HG02763 (cell line): ENCODE measurements at regions not wholly inside any gene's neighbourhood (a gene's known extent, or its start where the extent isn't known, plus 50 kb on each side); places are given as distances from the start of the nearest gene placed in this dataset.
A peak's percentile ranks its signal among the peaks of the same experiment; 100 is the strongest.

Experiments
- ATAC-seq: cut with Tn5 transposase; IDR thresholded peaks from one replicate; pipeline ENCODE4 v1.9.1; 2021; ENCODE audit warnings: mild to moderate bottlenecking, moderate library complexity; ENCODE audit not compliant: unreplicated experiment

GRCh38 chr6:14274016-14274415 is 156.4 kb downstream of the CD83 start:
- no peak for ATAC-seq

- no peak for ATAC-seq
Measured at GRCh38 chr6:14274546-14275492, 157.2 kb downstream of the CD83 start.

DNA sequence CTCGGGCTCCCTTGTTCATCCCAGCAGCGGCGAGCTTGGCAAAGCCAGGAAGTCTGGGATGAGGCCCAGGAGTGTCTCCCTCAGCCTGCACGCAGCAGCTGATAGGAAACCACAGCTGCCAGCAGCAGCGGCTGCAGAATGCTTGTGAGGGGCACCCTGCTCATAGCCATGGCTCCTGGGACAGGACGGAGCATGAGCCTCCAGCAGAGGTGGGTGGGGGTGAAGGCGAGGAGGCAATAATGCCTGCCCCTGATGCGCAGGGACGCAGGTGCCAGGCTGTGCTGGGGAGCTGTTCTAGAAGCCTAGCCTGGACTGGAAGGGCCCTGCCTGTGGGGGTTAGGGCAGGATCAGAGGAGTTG is 157.9 kb downstream of the CD83 start:
- no peak for ATAC-seq

- no peak for ATAC-seq
Measured at GRCh38 chr6:14276071-14276470, 158.5 kb downstream of the CD83 start.

- peak; percentile 84 for ATAC-seq
Measured at GRCh38 chr6:14276667-14277404, 159.3 kb downstream of the CD83 start.

GRCh38 chr6:14277405-14277930 is 159.9 kb downstream of the CD83 start:
- ATAC-seq = peak; percentile 27

- ATAC-seq = no peak
Measured at GRCh38 chr6:14278006-14278405, 160.4 kb downstream of the CD83 start.

DNA sequence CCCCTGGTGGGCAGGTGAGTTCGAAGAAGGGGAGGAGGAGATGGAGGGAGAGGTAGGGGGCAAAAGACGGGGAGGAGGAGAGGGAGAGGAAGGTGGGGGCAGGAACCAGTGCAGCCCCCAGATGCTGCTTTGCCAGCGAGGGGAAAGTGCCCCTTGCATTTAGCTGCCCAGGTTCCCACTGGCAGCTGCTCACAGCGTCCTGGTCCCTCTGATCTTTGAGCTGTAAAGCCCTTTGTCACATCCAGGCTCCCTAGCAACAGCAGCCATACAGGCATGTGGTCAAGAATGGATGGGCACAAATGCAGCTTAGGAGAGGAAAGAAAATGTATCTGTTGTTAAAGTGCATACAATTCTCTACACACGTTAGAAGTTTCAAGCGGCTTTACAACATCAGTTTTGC is 160.9 kb downstream of the CD83 start:
- no peak for ATAC-seq

DNA sequence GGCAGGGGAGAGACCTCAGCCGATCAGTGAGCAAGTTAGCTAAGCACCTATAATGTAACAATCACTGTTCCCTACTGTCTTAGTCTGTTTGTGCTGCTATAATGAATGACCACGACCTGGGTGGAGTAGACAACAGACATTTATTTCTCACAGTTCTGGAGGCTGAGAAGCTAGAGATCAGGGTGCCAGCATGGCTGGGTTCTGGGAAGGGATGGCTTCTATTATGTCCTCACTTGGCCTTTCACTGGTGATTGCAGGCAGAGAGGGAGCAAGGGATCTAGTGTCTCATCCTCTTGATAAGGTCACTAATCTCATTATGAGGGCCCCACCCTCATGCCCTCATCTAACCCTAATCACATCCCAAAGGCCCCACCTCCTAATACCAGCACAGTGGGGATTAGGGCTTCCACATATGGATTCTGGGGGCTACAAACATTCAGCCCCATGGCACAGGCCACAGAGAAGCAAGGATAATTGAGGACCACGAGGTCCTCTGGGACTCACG is 162.5 kb downstream of the CD83 start:
- ATAC-seq = no peak

DNA sequence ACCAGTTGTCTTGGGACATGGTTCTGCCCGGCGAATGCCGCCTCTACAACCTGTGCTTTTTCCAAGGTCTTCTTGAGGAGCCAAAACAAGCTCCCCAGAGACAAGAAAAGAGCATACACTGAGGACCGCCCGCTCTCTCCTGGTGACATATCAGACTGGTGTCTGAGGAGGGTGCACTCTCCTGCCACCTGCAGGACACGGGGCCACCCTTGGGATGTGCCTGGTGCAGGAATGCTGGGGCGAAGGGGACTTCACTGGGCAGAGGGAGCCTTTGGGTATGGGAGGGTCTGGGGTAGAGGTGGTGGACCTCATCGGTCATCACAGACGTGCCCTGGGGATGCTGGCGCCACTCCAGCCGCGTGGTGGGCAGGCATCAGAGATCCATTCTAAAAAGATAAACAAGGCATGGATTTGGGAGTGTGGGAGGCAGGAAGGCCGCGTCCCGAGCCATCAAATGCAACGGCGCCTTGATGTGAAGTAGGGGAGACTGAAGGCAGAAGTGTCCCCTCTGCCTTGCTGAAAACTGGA is 163.3 kb downstream of the CD83 start:
- ATAC-seq = no peak

DNA sequence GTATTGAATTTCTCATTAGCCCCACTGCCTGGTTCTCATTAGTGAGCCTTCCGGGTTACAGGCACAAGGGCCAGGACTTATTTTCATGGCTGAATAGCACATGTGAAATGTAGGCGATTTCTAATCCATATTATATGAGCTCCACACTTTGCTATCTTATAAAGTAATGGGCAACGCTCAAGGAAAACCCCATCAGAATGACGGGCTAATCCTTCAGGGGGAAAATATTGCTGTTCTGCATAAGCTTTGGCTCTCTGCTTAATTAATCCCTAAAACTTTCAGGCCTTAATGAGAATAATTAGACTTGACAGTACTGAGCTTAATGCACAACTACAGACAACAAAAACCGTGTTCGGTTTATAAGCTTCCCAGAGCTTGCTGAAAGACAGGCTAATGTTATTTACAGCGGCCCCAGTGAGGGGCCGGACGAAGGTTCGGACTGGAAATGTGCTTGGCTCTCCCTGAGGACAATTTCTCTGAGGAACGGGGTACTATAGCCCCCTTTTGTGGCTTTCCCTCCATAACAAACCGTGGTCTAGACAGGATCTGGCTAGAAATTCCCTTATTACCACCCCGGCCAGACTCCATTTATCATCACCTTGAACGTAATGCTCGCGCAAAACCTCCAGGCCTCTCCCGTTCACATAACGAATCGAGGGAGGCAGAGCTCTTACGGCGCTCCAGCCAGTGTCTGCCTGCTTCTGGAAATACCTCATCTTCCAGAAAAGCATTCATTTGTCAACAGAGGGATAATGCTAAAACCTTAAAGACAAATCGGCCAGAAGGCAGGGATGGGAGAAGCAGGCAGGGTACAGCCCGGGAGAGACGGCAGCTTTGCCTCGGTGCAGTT is 164.5 kb downstream of the CD83 start:
- no peak for ATAC-seq

DNA sequence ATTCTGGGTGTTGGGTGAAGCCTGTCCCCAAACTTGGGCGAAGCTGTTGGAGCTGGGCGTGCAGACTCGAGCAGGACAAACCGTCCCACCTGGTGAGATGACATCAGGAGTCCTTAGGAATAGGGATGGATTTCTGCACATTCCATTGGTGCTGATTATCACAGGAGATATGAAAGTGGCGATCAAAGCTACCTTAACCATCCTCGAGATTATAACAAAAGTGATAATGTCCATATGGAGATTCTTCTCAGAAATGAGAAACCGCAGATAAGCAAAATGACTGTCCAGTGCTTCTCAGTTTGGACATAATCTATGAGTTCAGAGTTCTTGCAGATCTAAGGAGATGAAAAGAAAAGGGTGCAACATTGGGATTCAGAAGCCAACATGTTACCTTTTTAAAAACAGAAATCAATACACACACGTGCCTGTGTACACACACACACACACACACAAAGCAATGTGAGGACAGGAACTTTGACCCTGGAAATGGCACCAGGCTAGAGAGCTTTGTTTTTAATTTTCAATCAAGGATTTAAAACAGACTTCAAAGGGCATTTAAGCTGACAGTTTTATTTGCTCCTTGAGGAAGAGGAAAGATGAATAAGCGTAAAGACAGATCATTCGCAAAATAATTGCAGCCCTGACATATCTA is 165.4 kb downstream of the CD83 start:
- no peak for ATAC-seq

DNA sequence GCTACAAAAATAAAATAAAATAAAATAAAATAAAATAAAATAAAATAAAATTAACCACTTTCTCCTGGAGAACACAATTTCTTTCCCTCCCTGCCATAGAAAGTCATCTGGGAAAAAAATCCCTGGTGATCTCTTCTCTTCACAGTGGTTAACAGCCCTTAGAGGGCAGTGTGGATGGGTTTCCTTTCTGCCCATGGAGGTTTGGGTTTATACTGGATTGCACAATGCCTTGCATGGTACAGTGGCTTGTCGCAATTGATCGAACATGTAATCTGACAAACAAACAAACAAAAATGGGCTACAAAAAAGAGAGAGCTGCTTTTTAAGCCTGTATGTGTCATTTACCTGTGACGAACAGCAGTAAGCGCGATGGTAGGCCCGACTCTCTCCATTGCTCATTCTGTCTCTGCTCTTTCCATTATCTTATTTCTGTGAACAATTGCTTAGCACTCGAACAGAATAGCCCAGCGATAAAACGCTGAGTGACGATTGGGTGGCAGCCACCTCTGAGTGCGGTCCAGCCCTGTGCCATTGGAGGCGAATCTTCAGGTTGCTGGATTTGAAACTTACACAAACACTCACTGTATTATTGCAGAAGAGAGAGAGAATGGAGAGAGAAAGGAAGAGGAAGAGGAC is 166.1 kb downstream of the CD83 start:
- ATAC-seq = no peak

DNA sequence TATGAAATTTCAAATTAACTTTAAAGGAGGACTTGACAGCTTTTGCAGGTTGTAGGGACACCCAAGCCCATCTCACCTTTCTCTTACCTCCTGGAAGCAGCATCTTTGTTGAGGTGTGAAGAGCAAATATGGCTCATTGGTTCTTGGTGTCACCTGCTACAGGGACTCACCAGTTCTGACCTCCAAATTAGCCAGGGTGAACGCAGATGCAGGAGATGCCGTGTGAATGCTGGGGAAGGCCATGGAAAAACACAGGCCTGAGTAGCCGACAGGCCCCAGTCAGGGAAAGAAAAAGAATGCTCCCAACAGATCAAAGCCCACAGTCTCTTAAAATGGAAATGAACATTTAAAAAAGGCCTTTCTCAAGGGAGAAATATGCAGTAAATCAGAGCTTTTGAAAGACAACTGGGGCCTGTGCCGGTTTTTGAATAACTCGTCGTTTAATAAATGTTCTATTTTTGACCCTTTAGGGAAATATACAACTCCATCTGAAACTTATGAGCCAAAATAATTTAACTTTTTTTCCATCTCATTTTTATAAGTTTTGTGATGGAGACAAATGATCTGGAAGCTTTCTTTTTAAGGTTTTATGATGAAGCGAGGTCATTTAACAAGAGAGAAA is 167.5 kb downstream of the CD83 start:
- no peak for ATAC-seq

DNA sequence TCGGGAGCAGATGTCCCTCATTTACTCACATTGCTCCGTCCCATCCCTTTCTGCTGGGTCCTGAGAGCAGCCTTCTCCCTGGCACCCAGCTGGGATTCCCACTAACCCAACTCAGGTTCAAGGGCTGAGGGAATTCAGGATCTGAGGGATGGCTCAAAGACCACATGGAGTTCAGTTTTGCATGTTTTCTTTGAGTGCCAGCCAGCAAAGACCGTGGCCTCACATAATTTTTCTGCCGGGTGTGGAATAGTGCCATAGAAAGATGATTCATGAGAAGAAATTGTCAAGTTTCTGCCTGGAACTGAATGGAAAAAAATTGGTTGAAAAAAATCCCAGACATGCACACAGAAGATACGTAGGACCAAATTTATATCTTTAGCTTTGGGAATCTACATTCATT is 168.6 kb downstream of the CD83 start:
- no peak for ATAC-seq

GRCh38 chr6:14286634-14287428 is 169.3 kb downstream of the CD83 start:
- no peak for ATAC-seq

DNA sequence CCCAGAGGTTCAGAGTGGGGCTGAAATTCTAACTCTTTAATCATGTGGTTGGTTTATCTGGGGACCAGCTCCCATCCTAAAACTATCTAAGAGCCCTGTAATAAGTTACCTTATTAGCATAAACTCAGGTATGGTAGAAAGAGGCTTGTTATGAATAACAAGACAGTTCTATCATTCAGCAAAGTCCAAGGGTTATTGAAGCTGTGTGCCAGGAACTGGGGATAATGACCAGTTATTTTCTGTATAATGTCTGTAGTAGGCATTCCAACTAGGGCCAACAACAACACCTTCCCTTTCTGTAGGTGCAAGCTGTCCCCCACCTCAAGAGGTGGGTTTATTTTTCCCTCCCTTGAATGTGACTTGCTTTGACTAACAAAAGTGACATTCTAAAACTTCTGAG is 170.1 kb downstream of the CD83 start:
- ATAC-seq = no peak

- ATAC-seq = no peak
Measured at GRCh38 chr6:14288910-14289309, 171.3 kb downstream of the CD83 start.
